A673 (cell line): ENCODE measurements at regions not wholly inside any gene's neighbourhood (a gene's known extent, or its start where the extent isn't known, plus 50 kb on each side); places are given as distances from the start of the nearest gene placed in this dataset.

Experiments used
- BruUV-seq: library from RNA; stranded (reverse); fragments of 400-500 nt; replicated peaks from 2 replicates; lab custom pipeline; 2021; lab: Mats Ljungman, UMichigan
- CTCF ChIA-PET: fragments of 300-600 bp; sonication (Branson Sonifier 250); formaldehyde crosslinking; loops from one replicate; lab custom pipeline; 2022; ENCODE audit warnings: antibody characterized with exemption; lab: Charles Lee
- POLR2A ChIA-PET: fragments of 300-600 bp; sonication (Branson Sonifier 250); formaldehyde crosslinking; loops from one replicate; lab custom pipeline; 2022; ENCODE audit warnings: antibody characterized with exemption; ENCODE audit not compliant: low non-redundant PET; lab: Charles Lee
- DNase-seq: peaks from one replicate; pipeline ENCODE4 v3.0.0-alpha.2; 2015; ENCODE audit warnings: low spot score
- H3K27ac ChIP-seq: fragments of 200-600 bp; sonication (generic); 2 replicates; pipeline ENCODE4 v1.5.1; 2016; ENCODE audit warnings: mixed run types, low read depth, mild to moderate bottlenecking, mixed read lengths, antibody characterized with exemption, low read length; ENCODE audit not compliant: poor library complexity, severe bottlenecking
- H3K27me3 ChIP-seq: fragments of 200-600 bp; sonication (generic); replicated peaks from 2 replicates; pipeline ENCODE4 v1.6.1; 2017; ENCODE audit warnings: mixed run types, low read depth, mild to moderate bottlenecking, mixed read lengths, antibody characterized with exemption, low read length; ENCODE audit not compliant: insufficient read depth, poor library complexity
- H3K36me3 ChIP-seq: fragments of 200-600 bp; sonication (generic); 2 replicates; pipeline ENCODE4 v1.6.1; 2016; ENCODE audit warnings: mixed run types, mild to moderate bottlenecking, mixed read lengths, antibody characterized with exemption, low read length; ENCODE audit not compliant: insufficient read depth, poor library complexity, severe bottlenecking
- H3K4me1 ChIP-seq: fragments of 200-600 bp; sonication (generic); 2 replicates; pipeline ENCODE4 v1.6.1; 2017; ENCODE audit warnings: mixed run types, mild to moderate bottlenecking, mixed read lengths, antibody characterized with exemption, low read length; ENCODE audit not compliant: insufficient read depth, poor library complexity, severe bottlenecking
- H3K4me3 ChIP-seq: fragments of 200-600 bp; sonication (generic); 2 replicates; pipeline ENCODE4 v1.5.1; 2016; ENCODE audit warnings: low read depth, mixed run types, mild to moderate bottlenecking, mixed read lengths, low read length; ENCODE audit not compliant: poor library complexity, severe bottlenecking
- H3K9me3 ChIP-seq: fragments of 200-600 bp; sonication (generic); 2 replicates; pipeline ENCODE4 v1.6.1; 2016; ENCODE audit warnings: mixed run types, low read depth, mild to moderate bottlenecking, mixed read lengths, antibody characterized with exemption, low read length; ENCODE audit not compliant: poor library complexity, severe bottlenecking
- CTCF ChIP-seq: fragments of 300-800, 200-600 bp; sonication (generic); conservative IDR thresholded peaks from 2 replicates; pipeline ENCODE4 v1.5.1; 2017; ENCODE audit warnings: low read depth, mild to moderate bottlenecking, antibody characterized with exemption, low read length, moderate library complexity, mixed read lengths
- EZH2 ChIP-seq: fragments of 200-600 bp; sonication (generic); IDR thresholded peaks from 2 replicates; pipeline ENCODE4 v1.6.1; 2017; ENCODE audit warnings: borderline replicate concordance, low read depth, mild to moderate bottlenecking, mixed read lengths, antibody characterized with exemption, low read length; ENCODE audit not compliant: poor library complexity, severe bottlenecking
- intact Hi-C: fragments of 100-400 bp; cut with micrococcal nuclease; formaldehyde crosslinking; loops from one replicate; pipeline ENCODE4 v1.10.0; 2022; ENCODE audit not compliant: unreplicated experiment

DNA sequence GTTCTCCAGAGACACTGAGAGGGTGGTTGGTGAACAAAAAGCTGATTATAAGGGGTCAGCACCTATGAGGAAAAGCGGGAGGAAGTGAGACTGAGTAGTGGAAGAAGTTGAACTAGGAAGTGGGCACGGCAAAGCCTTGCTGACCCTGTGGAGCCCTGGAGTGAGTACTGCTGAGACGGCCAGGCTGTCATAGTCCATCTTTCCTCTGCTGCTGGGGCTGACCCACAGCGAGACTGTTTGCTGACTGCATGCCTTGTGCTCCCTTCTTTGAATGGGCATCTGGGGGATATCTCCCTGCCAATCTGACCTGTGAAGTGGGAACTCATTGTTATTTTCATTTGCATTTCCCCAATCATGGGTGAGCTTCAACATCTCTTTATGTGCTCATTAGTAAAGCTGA lies 92.4 kb upstream of the LDAH start:
- H3K9me3 ChIP-seq = no peaks in the 10 kb centered on the region
- no peaks in the 10 kb centered on the region for H3K4me1 ChIP-seq
- BruUV-seq = no TSS peak
- TF ChIP-seq EZH2 = no peak
- ChIA-PET POLR2A (no interaction called here), CTCF (interaction anchor here (0.7 kb wide), 1 partner anchor 264 kb away, joined by 3 read pairs; no protein-coding TSS in a partner anchor)
- DNase-seq = no peak
- intact Hi-C loops = no loop called here
- no peak overlapping the region for H3K4me3 ChIP-seq
- H3K27me3 ChIP-seq = peaks cover 43% of the 10 kb centered on the region
- no peak overlapping the region for H3K27ac ChIP-seq
- H3K36me3 ChIP-seq = no peaks in the 10 kb centered on the region

DNA sequence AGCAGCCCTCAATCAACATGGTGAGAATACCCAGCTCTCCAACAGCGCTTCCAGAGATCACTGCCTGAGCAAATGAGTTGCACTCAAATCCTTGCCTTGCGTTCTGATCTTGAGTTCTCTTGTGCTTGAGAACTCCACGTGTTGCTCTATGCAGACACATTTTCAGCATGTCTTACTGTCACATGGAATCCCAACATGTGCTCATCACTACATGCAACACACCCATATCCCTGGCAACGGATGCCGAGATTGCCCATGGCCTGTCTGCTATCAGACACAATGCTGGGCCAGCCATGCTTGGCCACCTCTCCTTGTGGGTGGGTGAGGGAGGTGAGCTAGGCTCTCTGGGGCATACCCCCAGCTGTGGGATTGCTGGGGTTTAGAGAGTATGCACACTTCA lies 91.9 kb upstream of the LDAH start:
- no peak for DNase-seq
- Histone ChIP-seq H3K9me3 (no peaks in the 10 kb centered on the region), H3K27me3 (peaks cover 39% of the 10 kb centered on the region), H3K4me3 (no peak overlapping the region), H3K27ac (no peak overlapping the region), H3K36me3 (no peaks in the 10 kb centered on the region), H3K4me1 (no peaks in the 10 kb centered on the region)
- no TSS peak for BruUV-seq
- intact Hi-C loops = no loop called here
- TF ChIP-seq EZH2 = no peak
- no peak for TF ChIP-seq CTCF
- CTCF ChIA-PET = no interaction called here
- POLR2A ChIA-PET = no interaction called here

GRCh38 chr2:20914087-20914486 lies 91.2 kb upstream of the LDAH start:
- Histone ChIP-seq H3K4me3 (no peak overlapping the region), H3K27ac (no peak overlapping the region), H3K9me3 (no peaks in the 10 kb centered on the region), H3K27me3 (peaks cover 32% of the 10 kb centered on the region), H3K4me1 (no peaks in the 10 kb centered on the region), H3K36me3 (no peaks in the 10 kb centered on the region)
- no peak for TF ChIP-seq CTCF
- no peak for TF ChIP-seq EZH2
- no TSS peak for BruUV-seq
- ChIA-PET CTCF (no interaction called here), POLR2A (no interaction called here)
- no peak for DNase-seq
- intact Hi-C loops = no loop called here

DNA sequence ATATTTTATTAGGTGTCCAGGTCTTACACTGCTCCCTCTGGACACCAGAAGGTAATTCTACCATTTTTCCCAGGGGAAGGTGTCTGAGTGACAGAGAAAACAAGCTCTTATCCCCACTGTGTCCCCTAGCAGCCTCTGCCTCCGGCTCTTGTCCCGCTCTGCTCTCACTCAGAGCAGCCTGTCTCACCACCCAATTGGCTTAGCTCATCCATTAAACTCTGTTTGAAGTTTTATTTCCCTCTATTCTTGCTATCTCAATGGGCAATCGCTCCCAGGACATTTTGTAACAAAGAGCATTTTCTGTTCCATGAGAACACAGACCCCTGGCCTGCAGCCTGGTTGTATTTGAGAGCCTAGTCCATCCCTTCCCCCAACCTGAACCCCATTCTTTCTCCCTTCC lies 90.6 kb upstream of the LDAH start:
- H3K36me3 ChIP-seq = no peaks in the 10 kb centered on the region
- TF ChIP-seq EZH2 = no peak
- TF ChIP-seq CTCF = no peak
- intact Hi-C loops = no loop called here
- POLR2A ChIA-PET = no interaction called here
- DNase-seq = no peak
- H3K27ac ChIP-seq = no peak overlapping the region
- peaks cover 26% of the 10 kb centered on the region for H3K27me3 ChIP-seq
- H3K9me3 ChIP-seq = no peaks in the 10 kb centered on the region
- CTCF ChIA-PET = no interaction called here
- no peaks in the 10 kb centered on the region for H3K4me1 ChIP-seq
- BruUV-seq = no TSS peak
- no peak overlapping the region for H3K4me3 ChIP-seq
